Mammary epithelial cell (primary cell): ENCODE measurements at regions not wholly inside any gene's neighbourhood (a gene's known extent, or its start where the extent isn't known, plus 50 kb on each side); places are given as distances from the start of the nearest gene placed in this dataset.

Source experiments
- EZH2 ChIP-seq: IDR thresholded peaks from 2 replicates; pipeline ENCODE4 v1.6.1; 2012; ENCODE audit warnings: low read length, inconsistent platforms, borderline replicate concordance
- TF ChIP-seq, protein P1 (sequence below), 2 donors: IDR thresholded peaks in 1 of 2; conservative IDR thresholded peaks in 1 of 2; 2 replicates each; pipeline ENCODE4 v1.5.1; 2011 to 2012; ENCODE audit warnings: inconsistent platforms in 2 of 2, low read length in 2 of 2, mild to moderate bottlenecking in 2 of 2, control low read depth in 1 of 2, low read depth in 1 of 2; ENCODE audit not compliant: insufficient read depth in 1 of 2; ENCODE audit errors: extremely low read depth in 1 of 2

DNA sequence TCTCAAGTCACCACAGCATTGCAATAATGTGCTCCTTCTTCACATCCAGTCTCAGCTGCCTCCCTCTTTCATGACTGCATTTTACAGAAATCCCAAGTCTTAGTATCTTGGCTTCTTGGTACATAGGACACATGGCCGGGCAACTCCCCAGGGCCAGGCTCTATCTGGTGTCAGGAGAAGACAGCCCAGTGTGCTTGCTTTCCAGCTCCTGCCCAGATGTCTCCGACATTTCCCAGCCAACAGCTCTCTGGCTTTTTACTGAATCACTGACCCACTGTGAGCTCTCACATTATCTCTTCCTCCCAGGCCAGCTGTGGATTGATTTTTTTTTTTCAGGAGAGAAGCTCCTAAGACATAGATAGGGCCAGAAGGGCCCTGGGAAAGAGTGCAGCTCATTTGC is 346.0 kb upstream of the C11orf87 start:
- no peak for TF ChIP-seq EZH2
- TF ChIP-seq, protein P1, sequence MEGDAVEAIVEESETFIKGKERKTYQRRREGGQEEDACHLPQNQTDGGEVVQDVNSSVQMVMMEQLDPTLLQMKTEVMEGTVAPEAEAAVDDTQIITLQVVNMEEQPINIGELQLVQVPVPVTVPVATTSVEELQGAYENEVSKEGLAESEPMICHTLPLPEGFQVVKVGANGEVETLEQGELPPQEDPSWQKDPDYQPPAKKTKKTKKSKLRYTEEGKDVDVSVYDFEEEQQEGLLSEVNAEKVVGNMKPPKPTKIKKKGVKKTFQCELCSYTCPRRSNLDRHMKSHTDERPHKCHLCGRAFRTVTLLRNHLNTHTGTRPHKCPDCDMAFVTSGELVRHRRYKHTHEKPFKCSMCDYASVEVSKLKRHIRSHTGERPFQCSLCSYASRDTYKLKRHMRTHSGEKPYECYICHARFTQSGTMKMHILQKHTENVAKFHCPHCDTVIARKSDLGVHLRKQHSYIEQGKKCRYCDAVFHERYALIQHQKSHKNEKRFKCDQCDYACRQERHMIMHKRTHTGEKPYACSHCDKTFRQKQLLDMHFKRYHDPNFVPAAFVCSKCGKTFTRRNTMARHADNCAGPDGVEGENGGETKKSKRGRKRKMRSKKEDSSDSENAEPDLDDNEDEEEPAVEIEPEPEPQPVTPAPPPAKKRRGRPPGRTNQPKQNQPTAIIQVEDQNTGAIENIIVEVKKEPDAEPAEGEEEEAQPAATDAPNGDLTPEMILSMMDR (conservative IDR thresholded peaks at IDR 0.05 in 1 of 2, IDR thresholded peaks at IDR 0.05 in 1 of 2; ENCODE audit: extremely low read depth in 1 of 2, insufficient read depth in 1 of 2, low read depth in 1 of 2, low read length in 2 of 2) = no peak
